Body of pancreas (tissue), 4 donors: ENCODE measurements at regions not wholly inside any gene's neighbourhood (a gene's known extent, or its start where the extent isn't known, plus 50 kb on each side); places are given as distances from the start of the nearest gene placed in this dataset.

ENCODE experiments used
- POLR2A ChIP-seq, 3 donors: fragments of 450-650 bp; IDR thresholded peaks; one replicate each; pipeline ENCODE4 v1.6.1; 2016; ENCODE audit warnings: antibody characterized with exemption in 3 of 3, mild to moderate bottlenecking in 2 of 3
- TF ChIP-seq, protein P1 (sequence below), 7 experiments: fragments of 450-650 bp in 4 of 7; fragments of 200-600 bp in 3 of 7; sonication (generic) in 3 of 7; IDR thresholded peaks; one replicate each; pipeline ENCODE4 v1.5.1; 2016 to 2019; ENCODE audit warnings: antibody characterized with exemption in 7 of 7

DNA sequence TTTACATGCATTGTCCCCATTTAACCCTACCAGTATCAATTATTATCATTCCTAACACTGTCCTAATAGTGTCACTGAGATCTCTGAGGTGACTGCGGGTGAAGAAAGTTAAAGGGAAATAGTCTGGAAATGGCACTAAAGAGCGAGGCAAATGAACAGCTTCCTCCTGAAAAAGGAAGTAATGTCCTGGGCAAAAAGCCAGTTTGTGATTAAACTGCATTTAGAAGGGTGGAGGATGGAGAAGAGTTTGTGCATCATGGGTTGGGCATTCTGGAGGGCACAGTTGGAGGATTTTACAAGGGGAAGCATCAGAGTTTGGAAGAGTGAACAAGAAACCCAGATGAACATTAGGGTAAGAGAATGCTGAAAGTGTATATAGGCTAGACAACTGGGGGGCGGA, 60.5 kb upstream of the SLC25A4 start:
- TF ChIP-seq, protein P1, sequence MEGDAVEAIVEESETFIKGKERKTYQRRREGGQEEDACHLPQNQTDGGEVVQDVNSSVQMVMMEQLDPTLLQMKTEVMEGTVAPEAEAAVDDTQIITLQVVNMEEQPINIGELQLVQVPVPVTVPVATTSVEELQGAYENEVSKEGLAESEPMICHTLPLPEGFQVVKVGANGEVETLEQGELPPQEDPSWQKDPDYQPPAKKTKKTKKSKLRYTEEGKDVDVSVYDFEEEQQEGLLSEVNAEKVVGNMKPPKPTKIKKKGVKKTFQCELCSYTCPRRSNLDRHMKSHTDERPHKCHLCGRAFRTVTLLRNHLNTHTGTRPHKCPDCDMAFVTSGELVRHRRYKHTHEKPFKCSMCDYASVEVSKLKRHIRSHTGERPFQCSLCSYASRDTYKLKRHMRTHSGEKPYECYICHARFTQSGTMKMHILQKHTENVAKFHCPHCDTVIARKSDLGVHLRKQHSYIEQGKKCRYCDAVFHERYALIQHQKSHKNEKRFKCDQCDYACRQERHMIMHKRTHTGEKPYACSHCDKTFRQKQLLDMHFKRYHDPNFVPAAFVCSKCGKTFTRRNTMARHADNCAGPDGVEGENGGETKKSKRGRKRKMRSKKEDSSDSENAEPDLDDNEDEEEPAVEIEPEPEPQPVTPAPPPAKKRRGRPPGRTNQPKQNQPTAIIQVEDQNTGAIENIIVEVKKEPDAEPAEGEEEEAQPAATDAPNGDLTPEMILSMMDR (IDR thresholded peaks at IDR 0.05): no peak
- TF ChIP-seq POLR2A (IDR thresholded peaks at IDR 0.05): no peak
